Pancreas (tissue), 10 donors: ENCODE measurements at regions not wholly inside any gene's neighbourhood (a gene's known extent, or its start where the extent isn't known, plus 50 kb on each side); places are given as distances from the start of the nearest gene placed in this dataset.

Experiments used
- ATAC-seq, 4 donors: fragments of 200-7000 bp; cut with Tn5 transposase; one replicate each; pipeline versions ENCODE4 v1.8.0 to v1.9.1; 2020; ENCODE audit warnings: mild to moderate bottlenecking in 4 of 4, moderate library complexity in 4 of 4
- DNase-seq, 6 donors: peaks; one replicate each; pipeline ENCODE4 v3.0.0-alpha.2; 2020
- FAIRE-seq: peaks from 2 replicates; lab custom pipeline; 2012; peaks lifted over from hg19 to GRCh38; lab: Jason Lieb, UNC
- H3K27ac ChIP-seq, 4 donors: fragments of 200-600 bp; sonication (generic); 1 replicate in 3 of 4; 2 replicates in 1 of 4; pipeline versions ENCODE4 v1.5.0 to v1.8.0; 2020
- H3K27me3 ChIP-seq, 4 donors: fragments of 200-600 bp; one replicate each; pipeline ENCODE4 v1.8.0; 2021
- H3K36me3 ChIP-seq, 3 donors: fragments of 200-600 bp; sonication (generic) in 1 of 3; one replicate each; pipeline versions ENCODE4 v1.5.0 to v1.8.0; 2020 to 2021
- H3K4me1 ChIP-seq, 3 donors: fragments of 200-600 bp; one replicate each; pipeline ENCODE4 v1.8.0; 2021
- H3K4me3 ChIP-seq, 4 donors: fragments of 200-600 bp; sonication (generic) in 2 of 4; one replicate each; pipeline versions ENCODE4 v1.5.0 to v1.8.0; 2020 to 2021
- H3K9me3 ChIP-seq, 4 donors: fragments of 200-600 bp; one replicate each; pipeline ENCODE4 v1.8.0; 2021
- WGBS, 2 donors: extraction: QIAGEN DNeasy Blood & Tissue Kit; methylation state at CpG; one replicate each; pipeline ENCODE4 v1.1.7; 2013; 5-methylcytosine and 5-hydroxymethylcytosine counted together
- intact Hi-C, 3 donors: fragments of 100-400 bp; cut with DNase I; formaldehyde crosslinking; loops; one replicate each; pipeline versions ENCODE4 v1.11.1 to v1.14.2; 2022
- TF ChIP-seq, protein P1 (sequence below), 4 donors: fragments of 200-600 bp; sonication (generic) in 3 of 4; IDR thresholded peaks; one replicate each; pipeline versions ENCODE4 v1.5.0 to v1.8.0; 2021; ENCODE audit warnings: antibody characterized with exemption in 4 of 4
- donor health status: healthy with polysubstance abuse.
- donor health status: DM: no; HTN: no; CAD: no; lungs with moderate emphysema.
- donor health status: DM: no; HTN: no; CAD: no.
- donor health status: control.
- donor health status: control.
- donor health status: Bipolar disorder and iron deficiency.
- donor health status: DM: yes; HTN: yes; CAD: no.
- donor health status: DM: no; HTN: no; CAD: no.
- donor health status: DM: no; HTN: no; CAD: no.
- donor health status: DM: yes; HTN: yes; CAD: no.

GRCh38 chr2:60064687-60065389 lies 488.6 kb downstream of the BCL11A start:
- Histone ChIP-seq H3K27ac (no peak overlapping the region), H3K27me3 (no peaks in the 10 kb centered on the region), H3K4me1 (peaks cover 0 to 3% (median 0%) of the 10 kb centered on the region in 3 donors), H3K9me3 (no peaks in the 10 kb centered on the region), H3K36me3 (no peaks in the 10 kb centered on the region), H3K4me3 (no peak overlapping the region)
- FAIRE-seq = no peak
- WGBS, 2 donors = 37 to 46% methylated on average over 7 of the region's 7 CpGs
- intact Hi-C loops = no loop called here
- TF ChIP-seq, protein P1, sequence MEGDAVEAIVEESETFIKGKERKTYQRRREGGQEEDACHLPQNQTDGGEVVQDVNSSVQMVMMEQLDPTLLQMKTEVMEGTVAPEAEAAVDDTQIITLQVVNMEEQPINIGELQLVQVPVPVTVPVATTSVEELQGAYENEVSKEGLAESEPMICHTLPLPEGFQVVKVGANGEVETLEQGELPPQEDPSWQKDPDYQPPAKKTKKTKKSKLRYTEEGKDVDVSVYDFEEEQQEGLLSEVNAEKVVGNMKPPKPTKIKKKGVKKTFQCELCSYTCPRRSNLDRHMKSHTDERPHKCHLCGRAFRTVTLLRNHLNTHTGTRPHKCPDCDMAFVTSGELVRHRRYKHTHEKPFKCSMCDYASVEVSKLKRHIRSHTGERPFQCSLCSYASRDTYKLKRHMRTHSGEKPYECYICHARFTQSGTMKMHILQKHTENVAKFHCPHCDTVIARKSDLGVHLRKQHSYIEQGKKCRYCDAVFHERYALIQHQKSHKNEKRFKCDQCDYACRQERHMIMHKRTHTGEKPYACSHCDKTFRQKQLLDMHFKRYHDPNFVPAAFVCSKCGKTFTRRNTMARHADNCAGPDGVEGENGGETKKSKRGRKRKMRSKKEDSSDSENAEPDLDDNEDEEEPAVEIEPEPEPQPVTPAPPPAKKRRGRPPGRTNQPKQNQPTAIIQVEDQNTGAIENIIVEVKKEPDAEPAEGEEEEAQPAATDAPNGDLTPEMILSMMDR (IDR thresholded peaks at IDR 0.05) = no peak
- DNase-seq = peak in 1 of 6 donors; percentile 7
- ATAC-seq = peak in 3 of 4 donors; percentile 60 to 84 (median 80)

DNA sequence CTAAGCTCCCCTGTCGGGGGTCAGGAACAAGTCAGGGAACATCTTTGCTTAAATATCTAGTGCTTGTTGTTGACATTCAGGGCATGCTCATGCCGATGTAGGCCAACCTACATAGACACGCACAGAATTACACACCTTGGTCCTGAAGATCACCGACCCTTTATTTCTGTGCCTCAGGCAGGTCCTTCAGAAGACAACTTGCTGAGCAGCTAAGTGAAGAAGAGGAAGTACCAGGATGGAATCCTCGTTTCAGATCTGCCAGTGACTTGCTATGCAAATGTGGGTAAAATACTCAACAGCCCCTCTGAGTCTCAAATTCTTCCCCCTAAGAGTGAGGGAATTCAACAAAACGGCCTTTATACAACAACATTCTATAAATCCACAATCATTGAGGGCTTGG lies 494.7 kb downstream of the BCL11A start:
- no peak overlapping the region for H3K4me3 ChIP-seq
- no peaks in the 10 kb centered on the region for H3K27me3 ChIP-seq
- TF ChIP-seq, protein P1 (IDR thresholded peaks at IDR 0.05) = no peak
- intact Hi-C loops = no loop called here
- no peak for ATAC-seq
- H3K27ac ChIP-seq = no peak overlapping the region
- WGBS, 2 donors = 84 to 86% methylated on average over 6 of the region's 6 CpGs
- no peak for DNase-seq
- peaks cover 13 to 15% (median 13%) of the 10 kb centered on the region in 3 donors for H3K4me1 ChIP-seq
- H3K9me3 ChIP-seq = no peaks in the 10 kb centered on the region
- no peaks in the 10 kb centered on the region for H3K36me3 ChIP-seq
- FAIRE-seq = no peak

GRCh38 chr2:60054571-60055340 lies 498.7 kb downstream of the BCL11A start:
- Histone ChIP-seq H3K4me1 (peaks cover 22 to 24% (median 23%) of the 10 kb centered on the region in 3 donors), H3K27me3 (no peaks in the 10 kb centered on the region), H3K36me3 (no peaks in the 10 kb centered on the region), H3K4me3 (no peak overlapping the region), H3K27ac (peak overlapping the region; percentile 33 to 64 (median 47)), H3K9me3 (no peaks in the 10 kb centered on the region)
- DNase-seq (peak in 4 of 6 donors; percentile 30 to 41 (median 32)), ATAC-seq (peak; percentile 60 to 68 (median 64)), FAIRE-seq (no peak)
- TF ChIP-seq, protein P1 (IDR thresholded peaks at IDR 0.05) = no peak
- intact Hi-C loops = no loop called here
- 32 to 33% methylated on average over 6 of the region's 6 CpGs for WGBS, 2 donors

GRCh38 chr2:60053791-60054190 lies 499.7 kb downstream of the BCL11A start:
- intact Hi-C loops = no loop called here

More at GRCh38 chr2:60053791-60054190, 499.7 kb downstream of the BCL11A start:
- H3K27ac ChIP-seq = peak overlapping the region in 3 of 4 donors; percentile 39 to 64 (median 55)
- H3K4me1 ChIP-seq = peaks cover 22 to 24% (median 23%) of the 10 kb centered on the region in 3 donors
- no peaks in the 10 kb centered on the region for H3K27me3 ChIP-seq
- no peak overlapping the region for H3K4me3 ChIP-seq
- TF ChIP-seq, protein P1 (IDR thresholded peaks at IDR 0.05) = no peak
- ATAC-seq = peak; percentile 85 to 94 (median 91)
- H3K36me3 ChIP-seq = no peaks in the 10 kb centered on the region
- H3K9me3 ChIP-seq = no peaks in the 10 kb centered on the region
- peak; percentile 78 to 92 (median 91) for DNase-seq
- 35 to 40% methylated on average over 4 of the region's 4 CpGs for WGBS, 2 donors
- no peak for FAIRE-seq
